ENCODE measurements at regions not wholly inside any gene's neighbourhood (a gene's known extent, or its start where the extent isn't known, plus 50 kb on each side); places are given as distances from the start of the nearest gene placed in this dataset.

DNA sequence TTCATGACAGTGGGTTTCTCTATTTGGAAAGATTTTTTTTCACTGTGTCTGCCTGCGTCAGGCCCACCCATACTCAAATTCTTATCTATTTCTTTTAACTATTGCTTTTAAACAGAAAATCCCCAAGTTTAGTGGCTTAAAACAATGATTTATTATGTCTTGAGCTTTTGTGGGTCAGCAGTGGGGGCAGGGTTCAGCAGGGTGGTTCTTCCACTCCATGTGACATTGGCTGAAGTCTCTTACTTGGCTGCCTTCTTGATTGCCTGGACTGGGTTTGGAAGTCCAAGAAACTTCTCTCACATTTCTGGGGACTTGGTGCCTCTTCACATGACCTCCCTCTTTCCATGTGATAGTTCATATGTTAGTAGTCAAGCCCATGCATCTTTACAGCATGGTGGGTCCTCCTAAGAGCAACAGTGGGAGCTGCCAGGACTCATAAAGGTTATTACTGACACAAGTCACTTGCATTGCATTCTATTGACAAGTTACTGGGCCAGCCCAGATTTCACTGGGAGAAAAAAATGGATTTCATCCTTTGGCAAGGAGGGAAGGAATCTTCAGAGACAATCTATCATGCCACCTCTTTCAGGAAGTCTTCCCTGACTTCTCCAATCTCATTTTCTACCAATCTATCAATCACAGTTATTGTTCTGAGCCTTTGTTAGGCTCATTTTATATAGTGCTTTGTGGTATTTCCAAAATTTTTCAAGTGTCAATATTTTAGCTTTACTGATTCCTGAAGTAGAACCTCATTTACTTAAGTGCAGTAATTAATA, 436.1 kb downstream of the XYLT1 start:
- Histone ChIP-seq H2BK12ac (ENCODE audit: low read depth, low read length) (no peak overlapping the region), H3K36me3 (ENCODE audit: control insufficient read depth in 2 of 4, insufficient read depth in 4 of 4, low read length in 3 of 4) (no peaks in the 10 kb centered on the region), H3K27ac (ENCODE audit: low read depth, low read length) (no peak overlapping the region), H4K8ac (ENCODE audit: extremely low read depth, insufficient read depth, low read length) (no peak overlapping the region), H2BK120ac (replicated peaks; ENCODE audit: low read depth, low read length) (no peak overlapping the region), H3K23me2 (ENCODE audit: low read depth, low read length) (no peaks in the 10 kb centered on the region), H3K9me3 (ENCODE audit: insufficient read depth in 2 of 2, low read depth in 1 of 2, low read length in 1 of 2) (peaks cover 2 to 5% of the 10 kb centered on the region in 2 experiments; a peak in 1 of 4 replicates), H3K18ac (ENCODE audit: extremely low read depth, low read length) (no peak overlapping the region), H2AFZ (ENCODE audit: low read length) (no peak overlapping the region), H4K91ac (replicated peaks; ENCODE audit: insufficient read length, low read length) (no peak overlapping the region), H3K23ac (ENCODE audit: insufficient read length) (no peak overlapping the region), H3K56ac (replicated peaks; ENCODE audit: insufficient read length, low read depth, low read length) (no peak overlapping the region), H3K14ac (ENCODE audit: insufficient read length) (no peak overlapping the region), H2AK5ac (ENCODE audit: low read depth, low read length) (no peak overlapping the region), H3K4ac (replicated peaks; ENCODE audit: insufficient read length, low read depth, low read length) (no peak overlapping the region), H3K27me3 (replicated peaks in 1 of 4; ENCODE audit: control insufficient read depth in 3 of 4, extremely low read depth in 1 of 4, insufficient read depth in 3 of 4, low read length in 3 of 4) (no peaks in the 10 kb centered on the region), H3K79me2 (ENCODE audit: control insufficient read depth in 1 of 2, insufficient read depth in 2 of 2, low read length in 2 of 2) (no peaks in the 10 kb centered on the region), H4K5ac (ENCODE audit: insufficient read length, low read depth, low read length) (no peak overlapping the region), H3K9ac (replicated peaks in 1 of 4; ENCODE audit: extremely low read depth in 1 of 4, low read depth in 3 of 4, low read length in 3 of 4) (no peak overlapping the region), H2BK15ac (ENCODE audit: low read length) (no peak overlapping the region), H2BK20ac (ENCODE audit: low read length) (no peak overlapping the region), H3K4me3 (ENCODE audit: extremely low read depth in 1 of 4, insufficient read depth in 2 of 4, low read depth in 3 of 4, low read length in 4 of 4) (no peak overlapping the region), H3K79me1 (ENCODE audit: low read depth, low read length) (no peaks in the 10 kb centered on the region), H3K4me2 (ENCODE audit: insufficient read depth in 1 of 2, low read depth in 2 of 2, low read length in 2 of 2) (no peak overlapping the region), H3K4me1 (replicated peaks in 1 of 4; ENCODE audit: control insufficient read depth in 3 of 4, insufficient read depth in 4 of 4, low read length in 3 of 4) (no peaks in the 10 kb centered on the region), H2BK5ac (ENCODE audit: low read depth, low read length) (no peak overlapping the region), H4K20me1 (replicated peaks in 1 of 2; ENCODE audit: control insufficient read depth in 1 of 2, insufficient read depth in 2 of 2, low read length in 2 of 2) (no peaks in the 10 kb centered on the region)
- CTCF ChIA-PET (ENCODE audit: partially characterized antibody): no interaction called here
- WGBS, 2 experiments (ENCODE audit: extremely low coverage in 1 of 2, insufficient coverage in 1 of 2, insufficient read length in 1 of 2, insufficient replicate concordance in 2 of 2, low coverage in 1 of 2, low lambda C conversion rate in 2 of 2, missing lambda C conversion rate in 1 of 2): 78% methylated on average over 1 of the region's 1 CpG; no CpG with 5 or more reads in 1 of the 2 experiments
- DNase-seq (ENCODE audit: low read depth in 1 of 2, low spot score in 2 of 2) (no peak), FAIRE-seq (no peak)
- POLR2A ChIA-PET (ENCODE audit: partially characterized antibody): no interaction called here
- TF ChIP-seq E2F6 (IDR thresholded peaks at IDR 0.05) (no peak), RFX5 (IDR thresholded peaks at IDR 0.05; ENCODE audit: borderline replicate concordance, low read depth, low read length) (no peak), SUZ12 (IDR thresholded peaks at IDR 0.05; ENCODE audit: low read length) (no peak), SRF (IDR thresholded peaks at IDR 0.05; ENCODE audit: low read depth, low read length) (no peak), BACH1 (IDR thresholded peaks at IDR 0.05; ENCODE audit: low read length) (no peak), CTCF (IDR thresholded peaks at IDR 0.05; ENCODE audit: control extremely low read depth in 1 of 3, insufficient read depth in 1 of 3, low read depth in 1 of 3, low read length in 3 of 3) (no peak), EZH2 (IDR thresholded peaks at IDR 0.05; ENCODE audit: low read depth, low read length, severe bottlenecking) (no peak), TAF7 (optimal IDR thresholded peaks at IDR 0.05; ENCODE audit: borderline replicate concordance, low read depth, low read length) (no peak)

All from H1 (cell line).